ENCODE measurements at regions not wholly inside any gene's neighbourhood (a gene's known extent, or its start where the extent isn't known, plus 50 kb on each side); places are given as distances from the start of the nearest gene placed in this dataset.

- Histone ChIP-seq H3K36me3 (ENCODE audit: control insufficient read depth, insufficient read depth, low read length) (no peaks in the 10 kb centered on the region), H3K27ac (ENCODE audit: low read depth, low read length, severe bottlenecking) (no peak overlapping the region), H3K4me1 (ENCODE audit: control insufficient read depth, insufficient read depth, low read length, poor library complexity, severe bottlenecking) (peaks cover 8% of the 10 kb centered on the region), H3K4me3 (ENCODE audit: extremely low read depth, insufficient read depth, low read length, poor library complexity, severe bottlenecking) (no peak overlapping the region), H3K9me3 (ENCODE audit: control insufficient read depth, low read length) (no peaks in the 10 kb centered on the region)
- WGBS, 2 experiments (ENCODE audit: insufficient coverage in 2 of 2): 83 to 84% methylated on average over 2 to 12 of the region's 17 CpGs
Measured at GRCh38 chr18:5058768-5059695, 138.0 kb downstream of the AKAIN1 start.

DNA sequence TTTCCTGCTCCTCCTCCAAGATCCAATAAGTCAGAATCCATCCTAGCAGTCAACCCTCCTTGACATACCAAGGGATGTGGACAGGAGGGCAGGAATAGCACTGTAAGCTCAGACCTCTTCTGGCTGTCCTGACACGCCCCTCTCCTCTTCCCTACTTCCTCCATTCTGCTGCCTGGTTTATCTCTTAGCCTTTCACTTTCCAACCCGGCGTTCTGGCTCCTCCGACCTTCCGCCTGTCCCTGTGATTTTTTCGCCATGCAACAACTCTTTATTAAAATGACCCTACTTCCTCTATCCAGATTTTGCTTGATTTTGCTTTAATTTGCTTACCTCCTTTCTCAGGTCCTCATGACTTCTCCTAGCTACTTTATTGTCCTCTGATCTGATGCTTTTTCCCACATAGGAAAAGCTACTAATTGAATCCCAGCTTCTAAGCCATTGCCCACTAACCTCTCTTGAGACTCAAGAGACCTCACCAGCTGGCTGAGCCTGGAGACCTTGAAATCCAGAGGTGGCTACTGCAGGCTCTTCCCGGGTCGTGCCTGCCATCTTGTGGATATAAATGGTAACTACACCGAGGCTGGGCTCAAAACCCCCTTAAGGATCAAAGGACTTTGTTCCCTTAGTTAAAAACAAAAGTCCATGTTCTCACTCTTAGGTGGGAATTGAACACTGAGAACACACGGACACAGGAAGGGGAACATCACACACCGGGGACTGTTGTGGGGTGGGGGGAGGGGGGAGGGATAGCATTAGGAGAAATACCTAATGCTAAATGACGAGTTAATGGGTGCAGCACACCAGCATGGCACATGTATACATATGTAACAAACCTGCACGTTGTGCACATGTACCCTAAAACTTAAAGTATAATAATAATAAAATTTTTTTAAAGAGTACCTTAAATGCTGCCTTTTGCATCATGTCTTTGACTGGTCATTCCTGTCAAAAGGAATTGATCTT lies 139.4 kb downstream of the AKAIN1 start:
- Histone ChIP-seq H3K36me3 (ENCODE audit: control insufficient read depth, insufficient read depth, low read length) (no peaks in the 10 kb centered on the region), H3K4me3 (ENCODE audit: extremely low read depth, insufficient read depth, low read length, poor library complexity, severe bottlenecking) (no peak overlapping the region), H3K27ac (ENCODE audit: low read depth, low read length, severe bottlenecking) (no peak overlapping the region), H3K4me1 (ENCODE audit: control insufficient read depth, insufficient read depth, low read length, poor library complexity, severe bottlenecking) (peaks cover 8% of the 10 kb centered on the region), H3K9me3 (ENCODE audit: control insufficient read depth, low read length) (no peaks in the 10 kb centered on the region)
- 61 to 85% methylated on average over 4 to 8 of the region's 13 CpGs for WGBS, 2 experiments (ENCODE audit: insufficient coverage in 2 of 2)

GRCh38 chr18:5052491-5052890 lies 144.6 kb downstream of the AKAIN1 start:
- WGBS, 2 experiments (ENCODE audit: insufficient coverage in 2 of 2): 78 to 96% methylated on average over 2 to 3 of the region's 4 CpGs
- no peaks in the 10 kb centered on the region for H3K9me3 ChIP-seq (ENCODE audit: control insufficient read depth, low read length)

DNA sequence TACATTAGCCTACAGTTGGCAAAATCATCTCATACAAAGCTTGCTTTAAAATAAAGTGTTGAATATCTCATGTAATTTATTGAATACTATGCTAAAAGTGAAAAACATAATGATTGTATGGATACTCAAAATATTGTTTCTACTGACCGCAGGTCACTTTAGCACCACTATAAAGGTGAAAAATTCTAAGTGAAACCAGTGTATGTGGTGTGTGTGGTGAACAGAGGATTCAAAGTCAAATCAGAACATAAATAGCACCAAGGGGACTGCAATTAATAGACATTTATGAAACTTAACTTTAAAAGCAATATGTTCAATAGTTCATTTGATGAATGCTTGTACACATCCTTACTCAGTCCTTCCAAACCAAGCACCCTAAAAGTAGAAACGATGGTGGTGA lies 145.8 kb downstream of the AKAIN1 start:
- Histone ChIP-seq H3K4me3 (ENCODE audit: extremely low read depth, insufficient read depth, low read length, poor library complexity, severe bottlenecking) (no peak overlapping the region), H3K4me1 (ENCODE audit: control insufficient read depth, insufficient read depth, low read length, poor library complexity, severe bottlenecking) (no peaks in the 10 kb centered on the region), H3K36me3 (ENCODE audit: control insufficient read depth, insufficient read depth, low read length) (no peaks in the 10 kb centered on the region), H3K9me3 (ENCODE audit: control insufficient read depth, low read length) (no peaks in the 10 kb centered on the region), H3K27ac (ENCODE audit: low read depth, low read length, severe bottlenecking) (no peak overlapping the region)
- 80% methylated on average over 1 of the region's 2 CpGs; no CpG with 5 or more reads in 1 of the 2 experiments for WGBS, 2 experiments (ENCODE audit: insufficient coverage in 2 of 2)

More at GRCh38 chr18:5052491-5052890, 144.6 kb downstream of the AKAIN1 start:
- Histone ChIP-seq H3K27ac (ENCODE audit: low read depth, low read length, severe bottlenecking) (no peak overlapping the region), H3K36me3 (ENCODE audit: control insufficient read depth, insufficient read depth, low read length) (no peaks in the 10 kb centered on the region), H3K4me1 (ENCODE audit: control insufficient read depth, insufficient read depth, low read length, poor library complexity, severe bottlenecking) (peaks cover 3% of the 10 kb centered on the region), H3K4me3 (ENCODE audit: extremely low read depth, insufficient read depth, low read length, poor library complexity, severe bottlenecking) (no peak overlapping the region)

GRCh38 chr18:5049124-5049523 lies 147.9 kb downstream of the AKAIN1 start:
- no peak overlapping the region for H3K27ac ChIP-seq (ENCODE audit: low read depth, low read length, severe bottlenecking)
- no peaks in the 10 kb centered on the region for H3K36me3 ChIP-seq (ENCODE audit: control insufficient read depth, insufficient read depth, low read length)
- H3K9me3 ChIP-seq (ENCODE audit: control insufficient read depth, low read length): no peaks in the 10 kb centered on the region
- H3K4me3 ChIP-seq (ENCODE audit: extremely low read depth, insufficient read depth, low read length, poor library complexity, severe bottlenecking): no peak overlapping the region
- WGBS, 2 experiments (ENCODE audit: insufficient coverage in 2 of 2): 95% methylated on average over 3 of the region's 3 CpGs; no CpG with 5 or more reads in 1 of the 2 experiments
- H3K4me1 ChIP-seq (ENCODE audit: control insufficient read depth, insufficient read depth, low read length, poor library complexity, severe bottlenecking): no peaks in the 10 kb centered on the region

DNA sequence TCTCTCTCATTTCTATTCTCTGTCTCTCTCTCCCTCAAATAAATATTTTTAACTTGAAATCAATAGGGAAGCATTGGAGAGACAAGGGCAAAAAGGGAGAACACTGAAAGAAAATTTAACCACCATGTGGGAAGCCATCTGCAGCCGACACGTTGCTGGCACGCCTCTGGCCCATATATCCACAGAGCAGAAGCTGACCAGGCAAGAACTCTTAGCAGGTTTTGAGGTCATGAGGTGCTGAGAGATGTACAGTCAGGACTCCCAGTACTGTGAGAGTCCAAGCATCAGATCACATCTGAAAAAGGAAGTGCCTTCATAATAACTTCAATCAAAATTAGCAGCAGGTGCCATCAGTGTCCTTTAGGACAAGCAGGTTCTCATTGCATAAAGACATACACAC lies 156.6 kb downstream of the AKAIN1 start:
- WGBS, 2 experiments (ENCODE audit: insufficient coverage in 2 of 2): no CpG with 5 or more reads among the region's 3 CpGs
- H3K4me1 ChIP-seq (ENCODE audit: control insufficient read depth, insufficient read depth, low read length, poor library complexity, severe bottlenecking): no peaks in the 10 kb centered on the region
- no peak overlapping the region for H3K27ac ChIP-seq (ENCODE audit: low read depth, low read length, severe bottlenecking)
- H3K9me3 ChIP-seq (ENCODE audit: control insufficient read depth, low read length): no peaks in the 10 kb centered on the region
- H3K4me3 ChIP-seq (ENCODE audit: extremely low read depth, insufficient read depth, low read length, poor library complexity, severe bottlenecking): no peak overlapping the region
- H3K36me3 ChIP-seq (ENCODE audit: control insufficient read depth, insufficient read depth, low read length): no peaks in the 10 kb centered on the region

DNA sequence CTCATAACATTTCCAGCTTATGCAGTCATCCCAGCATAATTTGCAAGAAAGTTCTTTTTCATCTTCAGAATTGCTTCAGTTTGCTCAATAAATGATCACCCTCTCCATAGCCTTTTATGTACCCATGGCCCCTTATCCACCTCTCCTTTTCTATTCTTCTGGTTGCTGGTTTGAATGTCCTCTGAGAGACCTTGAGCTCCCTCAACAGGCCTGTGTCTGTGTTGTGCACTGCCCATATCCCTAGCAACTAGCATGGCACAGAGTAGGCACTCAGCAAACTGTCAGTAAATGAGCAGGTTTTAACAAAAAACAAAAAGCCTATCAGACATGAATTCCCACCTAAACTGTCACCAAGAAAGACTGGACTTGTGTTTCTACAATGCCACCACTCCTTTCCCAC lies 160.5 kb downstream of the AKAIN1 start:
- no peaks in the 10 kb centered on the region for H3K4me1 ChIP-seq (ENCODE audit: control insufficient read depth, insufficient read depth, low read length, poor library complexity, severe bottlenecking)
- H3K27ac ChIP-seq (ENCODE audit: low read depth, low read length, severe bottlenecking): no peak overlapping the region
- peaks cover 4% of the 10 kb centered on the region for H3K9me3 ChIP-seq (ENCODE audit: control insufficient read depth, low read length)
- no peaks in the 10 kb centered on the region for H3K36me3 ChIP-seq (ENCODE audit: control insufficient read depth, insufficient read depth, low read length)
- no peak overlapping the region for H3K4me3 ChIP-seq (ENCODE audit: extremely low read depth, insufficient read depth, low read length, poor library complexity, severe bottlenecking)

DNA sequence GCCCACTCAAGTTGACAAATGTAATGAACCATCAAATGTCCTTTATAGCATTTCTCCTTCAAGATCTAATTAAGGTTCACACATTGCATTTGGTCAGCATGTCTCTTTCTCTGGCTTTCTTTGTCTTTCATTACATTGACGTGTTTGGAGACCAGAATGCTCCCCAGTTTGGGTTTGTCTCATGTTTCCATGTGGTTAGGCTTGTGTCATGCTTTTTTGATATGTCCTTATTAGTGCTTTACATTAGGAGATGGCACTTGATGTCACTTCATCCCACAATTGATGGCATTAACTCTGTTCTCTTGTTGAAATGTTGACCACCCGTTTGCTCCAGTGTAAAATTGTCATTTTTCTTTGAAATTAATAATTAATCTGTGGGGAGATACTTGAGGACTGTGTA lies 165.8 kb downstream of the AKAIN1 start:
- H3K27ac ChIP-seq (ENCODE audit: low read depth, low read length, severe bottlenecking): no peak overlapping the region
- WGBS, 2 experiments (ENCODE audit: insufficient coverage in 2 of 2): 100% methylated on average over 1 of the region's 2 CpGs; no CpG with 5 or more reads in 1 of the 2 experiments
- H3K4me1 ChIP-seq (ENCODE audit: control insufficient read depth, insufficient read depth, low read length, poor library complexity, severe bottlenecking): no peaks in the 10 kb centered on the region
- H3K4me3 ChIP-seq (ENCODE audit: extremely low read depth, insufficient read depth, low read length, poor library complexity, severe bottlenecking): no peak overlapping the region
- no peaks in the 10 kb centered on the region for H3K36me3 ChIP-seq (ENCODE audit: control insufficient read depth, insufficient read depth, low read length)
- H3K9me3 ChIP-seq (ENCODE audit: control insufficient read depth, low read length): peaks cover 7% of the 10 kb centered on the region

DNA sequence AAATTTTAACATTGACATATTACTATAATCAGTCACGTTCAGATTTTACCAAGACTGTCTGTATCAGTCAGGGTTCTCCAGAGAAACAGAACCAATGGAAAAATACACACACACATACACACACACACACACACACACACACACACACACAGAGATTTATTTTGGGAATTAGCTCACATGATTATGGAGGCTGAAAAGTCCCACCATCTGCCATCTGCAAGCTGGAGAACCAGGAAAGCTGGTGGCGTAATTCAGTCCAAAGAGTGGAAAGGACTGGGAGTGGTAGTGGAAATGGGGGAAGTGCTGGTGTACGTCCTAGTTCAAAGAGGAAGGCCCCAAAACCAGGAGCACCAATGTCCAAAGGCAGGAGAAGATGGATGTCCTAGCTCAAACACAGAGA lies 166.4 kb downstream of the AKAIN1 start:
- H3K27ac ChIP-seq (ENCODE audit: low read depth, low read length, severe bottlenecking): no peak overlapping the region
- peaks cover 7% of the 10 kb centered on the region for H3K9me3 ChIP-seq (ENCODE audit: control insufficient read depth, low read length)
- no peaks in the 10 kb centered on the region for H3K4me1 ChIP-seq (ENCODE audit: control insufficient read depth, insufficient read depth, low read length, poor library complexity, severe bottlenecking)
- 100% methylated on average over 1 of the region's 3 CpGs for WGBS, 2 experiments (ENCODE audit: insufficient coverage in 2 of 2)
- H3K4me3 ChIP-seq (ENCODE audit: extremely low read depth, insufficient read depth, low read length, poor library complexity, severe bottlenecking): no peak overlapping the region
- H3K36me3 ChIP-seq (ENCODE audit: control insufficient read depth, insufficient read depth, low read length): no peaks in the 10 kb centered on the region

GRCh38 chr18:5029592-5029991 lies 167.5 kb downstream of the AKAIN1 start:
- H3K27ac ChIP-seq (ENCODE audit: low read depth, low read length, severe bottlenecking): no peak overlapping the region
- no peak overlapping the region for H3K4me3 ChIP-seq (ENCODE audit: extremely low read depth, insufficient read depth, low read length, poor library complexity, severe bottlenecking)
- H3K9me3 ChIP-seq (ENCODE audit: control insufficient read depth, low read length): peaks cover 3% of the 10 kb centered on the region
- no peaks in the 10 kb centered on the region for H3K4me1 ChIP-seq (ENCODE audit: control insufficient read depth, insufficient read depth, low read length, poor library complexity, severe bottlenecking)
- WGBS, 2 experiments (ENCODE audit: insufficient coverage in 2 of 2): 79 to 80% methylated on average over 1 to 3 of the region's 5 CpGs
- no peaks in the 10 kb centered on the region for H3K36me3 ChIP-seq (ENCODE audit: control insufficient read depth, insufficient read depth, low read length)
